H1 (cell line): ENCODE measurements at regions not wholly inside any gene's neighbourhood (a gene's known extent, or its start where the extent isn't known, plus 50 kb on each side); places are given as distances from the start of the nearest gene placed in this dataset.

Experiments used
- CREB1 ChIP-seq: IDR thresholded peaks from 2 replicates; pipeline ENCODE4 v1.6.1; 2012; ENCODE audit warnings: inconsistent platforms
- EP300 ChIP-seq, 2 experiments: IDR thresholded peaks; 1 replicate in 1 of 2; 2 replicates in 1 of 2; pipeline ENCODE4 v1.6.1; 2011 to 2012; ENCODE audit warnings: low read depth in 2 of 2, low read length in 2 of 2, mild to moderate bottlenecking in 2 of 2, borderline replicate concordance in 1 of 2, inconsistent platforms in 1 of 2, moderate library complexity in 1 of 2
- TBP ChIP-seq: IDR thresholded peaks from 2 replicates; pipeline ENCODE4 v1.6.1; 2011; ENCODE audit warnings: low read depth, low read length, improper control_type of control experiment

DNA sequence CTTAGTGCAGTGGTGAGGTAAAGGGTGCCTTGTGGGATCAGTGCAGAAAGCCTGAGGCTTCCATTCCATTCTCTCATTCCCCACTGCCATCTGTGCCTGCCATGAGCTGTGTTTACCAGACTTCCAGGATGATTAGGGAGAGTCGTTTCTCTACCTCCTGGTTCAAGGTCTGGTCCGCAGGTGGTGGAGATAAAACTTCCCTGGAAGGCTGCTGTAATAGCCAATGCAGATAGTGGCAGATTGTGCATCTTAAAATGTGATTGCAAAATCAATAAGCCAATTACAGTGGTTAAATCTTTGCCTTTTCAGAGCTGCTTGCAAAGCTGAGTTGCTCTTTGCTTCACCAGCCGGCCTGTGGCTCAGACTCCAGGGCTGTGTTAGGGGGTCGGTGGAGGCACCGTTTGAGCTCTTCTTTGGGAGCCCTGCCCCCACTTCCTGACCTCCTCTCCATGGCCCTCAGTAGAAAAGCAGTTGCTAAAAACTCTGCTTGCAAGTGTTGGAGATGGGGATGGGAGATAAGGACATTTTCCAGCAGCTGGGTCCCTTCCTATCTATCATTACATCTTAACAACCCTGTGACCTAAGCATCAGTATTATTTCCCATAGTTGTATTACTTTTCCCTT lies 95.2 kb upstream of the HS6ST1 start (continued):
- TF ChIP-seq TBP (no peak), EP300 (IDR thresholded peaks at IDR 0.05; ENCODE audit: borderline replicate concordance in 1 of 2, low read depth in 2 of 2, low read length in 2 of 2) (no peak), CREB1 (no peak)
